Endothelial cell of umbilical vein (primary cell): ENCODE measurements at regions not wholly inside any gene's neighbourhood (a gene's known extent, or its start where the extent isn't known, plus 50 kb on each side); places are given as distances from the start of the nearest gene placed in this dataset.

Experiments
- BruUV-seq: library from RNA; stranded (reverse); fragments of 400-500 nt; replicated peaks from 2 replicates; lab custom pipeline; 2021; lab: Mats Ljungman, UMichigan
- CTCF ChIA-PET: fragments of 300-600, 350-600 bp; sonication (Branson Sonifier 250); formaldehyde crosslinking; loops from one replicate; lab custom pipeline; 2021; ENCODE audit warnings: antibody characterized with exemption, inconsistent platforms; lab: Charles Lee
- POLR2A ChIA-PET: fragments of 300-600, 350-600 bp; sonication (Branson Sonifier 250); formaldehyde crosslinking; loops from one replicate; lab custom pipeline; 2021; ENCODE audit warnings: antibody characterized with exemption, inconsistent platforms; lab: Charles Lee
- DNase-seq: peaks from one replicate; pipeline ENCODE4 v3.0.0-alpha.2; 2011; ENCODE audit warnings: low read depth, low spot score
- FAIRE-seq: peaks from 2 replicates; lab custom pipeline; 2011; peaks lifted over from hg19 to GRCh38; lab: Jason Lieb, UNC
- H2AFZ ChIP-seq: 2 replicates; pipeline ENCODE4 v1.6.0; 2012; ENCODE audit warnings: low read depth, low read length, control low read depth, inconsistent platforms
- H3K27ac ChIP-seq: 2 replicates; pipeline ENCODE4 v1.5.1; 2011; ENCODE audit warnings: low read depth, mild to moderate bottlenecking, control low read depth, low read length, moderate library complexity; ENCODE audit not compliant: insufficient read depth
- H3K27me3 ChIP-seq, 2 experiments: 2 replicates each; pipeline versions ENCODE4 v1.6.0 to v1.6.1; 2011; ENCODE audit warnings: low read length in 2 of 2, mixed read lengths in 1 of 2; ENCODE audit not compliant: control insufficient read depth in 2 of 2, insufficient read depth in 2 of 2
- H3K36me3 ChIP-seq, 2 experiments: 2 replicates in 1 of 2; 3 replicates in 1 of 2; pipeline ENCODE4 v1.5.1; 2011; ENCODE audit warnings: low read length in 2 of 2, mild to moderate bottlenecking in 1 of 2, moderate library complexity in 1 of 2; ENCODE audit not compliant: control insufficient read depth in 2 of 2, insufficient read depth in 2 of 2; ENCODE audit errors: extremely low read depth in 1 of 2
- H3K4me1 ChIP-seq: 3 replicates; pipeline ENCODE4 v1.5.1; 2011; ENCODE audit warnings: mild to moderate bottlenecking, low read length; ENCODE audit not compliant: control insufficient read depth, insufficient read depth; ENCODE audit errors: extremely low read depth
- H3K4me2 ChIP-seq: 2 replicates; pipeline ENCODE4 v1.6.1; 2011; ENCODE audit warnings: low read length, control low read depth, mixed read lengths; ENCODE audit not compliant: insufficient read depth
- H3K4me3 ChIP-seq, 3 experiments: fragments of 200-600 bp in 1 of 3; sonication (generic), shearing (Covaris generic) in 1 of 3; replicated peaks in 1 of 3; 2 replicates each; pipeline ENCODE4 v1.5.1; 2011 to 2016; ENCODE audit warnings: control low read depth in 3 of 3, low read length in 3 of 3, mild to moderate bottlenecking in 2 of 3, inconsistent platforms in 1 of 3, low read depth in 1 of 3, moderate library complexity in 1 of 3; ENCODE audit not compliant: insufficient read depth in 1 of 3
- H3K79me2 ChIP-seq: 2 replicates; pipeline ENCODE4 v1.6.0; 2012; ENCODE audit warnings: low read length, inconsistent platforms; ENCODE audit not compliant: control insufficient read depth, insufficient read depth
- H3K9ac ChIP-seq: replicated peaks from 2 replicates; pipeline ENCODE3; 2011; ENCODE audit warnings: low read length, control low read depth; ENCODE audit not compliant: insufficient read depth; ENCODE audit errors: extremely low read depth
- H3K9me1 ChIP-seq: replicated peaks from 3 replicates; pipeline ENCODE4 v1.6.0; 2011; ENCODE audit warnings: mild to moderate bottlenecking, low read length; ENCODE audit not compliant: control insufficient read depth, insufficient read depth; ENCODE audit errors: extremely low read depth
- H3K9me3 ChIP-seq: replicated peaks from 2 replicates; pipeline ENCODE4 v1.5.1; 2012; ENCODE audit warnings: low read length, inconsistent platforms; ENCODE audit not compliant: control insufficient read depth, insufficient read depth
- H4K20me1 ChIP-seq: replicated peaks from 2 replicates; pipeline ENCODE3; 2011; ENCODE audit warnings: mild to moderate bottlenecking, low read length; ENCODE audit not compliant: control insufficient read depth, insufficient read depth; ENCODE audit errors: extremely low read depth
- CTCF ChIP-seq, 2 donors: IDR thresholded peaks; 1 replicate in 1 of 2; 2 replicates in 1 of 2; pipeline ENCODE4 v1.5.1; 2011; ENCODE audit warnings: low read length in 2 of 2, mild to moderate bottlenecking in 2 of 2, moderate library complexity in 2 of 2, control low read depth in 1 of 2, inconsistent platforms in 1 of 2, low read depth in 1 of 2; ENCODE audit not compliant: insufficient read depth in 1 of 2; ENCODE audit errors: extremely low read depth in 1 of 2
- EZH2 ChIP-seq: IDR thresholded peaks from 2 replicates; pipeline ENCODE4 v1.6.1; 2012; ENCODE audit warnings: borderline replicate concordance, low read depth, mild to moderate bottlenecking, moderate library complexity, low read length, inconsistent platforms; ENCODE audit not compliant: severe bottlenecking
- FOS ChIP-seq: IDR thresholded peaks from 2 replicates; pipeline ENCODE4 v1.6.1; 2011; ENCODE audit warnings: mild to moderate bottlenecking, low read length, moderate library complexity, borderline replicate concordance; ENCODE audit not compliant: insufficient read depth
- GATA2 ChIP-seq: IDR thresholded peaks from 2 replicates; pipeline ENCODE4 v1.7.0; 2011; ENCODE audit warnings: low read depth, mild to moderate bottlenecking, moderate library complexity, mixed read lengths, low read length; ENCODE audit not compliant: insufficient read length, insufficient read depth
- JUN ChIP-seq: IDR thresholded peaks from 2 replicates; pipeline ENCODE4 v1.6.1; 2011; ENCODE audit warnings: borderline replicate concordance, low read depth; ENCODE audit not compliant: insufficient read length, insufficient read depth
- MAX ChIP-seq: IDR thresholded peaks from 2 replicates; pipeline ENCODE4 v1.6.1; 2011; ENCODE audit not compliant: insufficient read depth, insufficient read length
- MYC ChIP-seq: IDR thresholded peaks from one replicate; pipeline ENCODE4 v1.6.1; 2011; ENCODE audit warnings: mild to moderate bottlenecking, low read depth, low read length
- POLR2A ChIP-seq: IDR thresholded peaks from 2 replicates; pipeline ENCODE4 v1.6.1; 2012; ENCODE audit warnings: low read depth, mild to moderate bottlenecking, control low read depth, low read length
- POLR2AphosphoS5 ChIP-seq: IDR thresholded peaks from 2 replicates; pipeline ENCODE4 v1.6.1; 2012; ENCODE audit warnings: low read depth, mild to moderate bottlenecking, control low read depth, low read length, moderate library complexity; ENCODE audit not compliant: insufficient read depth
- dilution Hi-C: fragments of 300-500 bp; cut with MboI; formaldehyde crosslinking; loops from one replicate; pipeline ENCODE4 v1.15.0; 2019; ENCODE audit warnings: low sequenced_read_pairs; ENCODE audit not compliant: extremely low pct_ligation_motif_present
- intact Hi-C: fragments of 100-400 bp; cut with micrococcal nuclease; formaldehyde crosslinking; loops from one replicate; pipeline ENCODE4 v1.10.0; 2022

DNA sequence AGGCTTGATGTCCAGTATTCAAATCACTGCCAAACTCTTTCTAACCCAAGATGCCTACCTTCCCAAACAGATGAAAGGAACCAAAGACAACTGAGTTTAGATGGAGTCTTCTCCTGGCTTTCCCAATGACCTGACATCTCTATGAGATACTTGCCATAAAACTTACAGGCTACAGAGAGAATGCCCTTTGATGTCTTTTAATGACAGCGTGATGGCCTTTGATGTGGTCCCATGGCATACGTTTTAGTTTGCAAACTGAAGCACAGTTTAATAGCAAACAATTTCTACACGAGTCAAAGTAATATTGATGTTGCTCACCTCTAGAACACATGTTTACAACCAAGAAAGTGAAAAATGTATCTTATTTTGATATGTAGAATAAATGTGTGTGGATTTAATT, 73.2 kb downstream of the ZIC4 start:
- dilution Hi-C loops, result no loop called here
- DNase-seq (no peak), FAIRE-seq (no peak)
- ChIA-PET CTCF (no interaction called here), POLR2A (no interaction called here)
- Histone ChIP-seq H3K9me1 (no peaks in the 10 kb centered on the region), H3K27ac (no peak overlapping the region), H4K20me1 (no peaks in the 10 kb centered on the region), H3K27me3 (no peaks in the 10 kb centered on the region), H3K9ac (no peak overlapping the region), H3K4me1 (peaks cover 39% of the 10 kb centered on the region), H2AFZ (no peak overlapping the region), H3K79me2 (no peaks in the 10 kb centered on the region), H3K4me3 (no peak overlapping the region), H3K9me3 (no peaks in the 10 kb centered on the region), H3K36me3 (no peaks in the 10 kb centered on the region), H3K4me2 (no peak overlapping the region)
- intact Hi-C loops, result loop anchor here (10.0 kb wide), 1 partner anchor 1542 kb away; no protein-coding TSS in a partner anchor
- no TSS peak for BruUV-seq
- no peak for TF ChIP-seq POLR2AphosphoS5
- no peak for TF ChIP-seq MYC
- no peak for TF ChIP-seq GATA2
- no peak for TF ChIP-seq FOS
- no peak for TF ChIP-seq MAX
- no peak for TF ChIP-seq EZH2
- TF ChIP-seq POLR2A, result no peak
- no peak for TF ChIP-seq CTCF (IDR thresholded peaks at IDR 0.05; ENCODE audit: extremely low read depth in 1 of 2, insufficient read depth in 1 of 2, low read depth in 1 of 2, low read length in 2 of 2)
- TF ChIP-seq JUN, result no peak
